Fibroblast of lung (primary cell): ENCODE measurements at regions not wholly inside any gene's neighbourhood (a gene's known extent, or its start where the extent isn't known, plus 50 kb on each side); places are given as distances from the start of the nearest gene placed in this dataset.

Experiments used
- DNase-seq, 2 donors: peaks; one replicate each; pipeline versions ENCODE4 v3.0.0 to v3.0.0-alpha.2; 2010; ENCODE audit warnings: low read depth in 2 of 2
- H2AFZ ChIP-seq: 2 replicates; pipeline ENCODE4 v1.5.1; 2012; ENCODE audit warnings: low read length, control low read depth, inconsistent platforms
- H3K27ac ChIP-seq: 2 replicates; pipeline ENCODE4 v1.5.1; 2011; ENCODE audit warnings: low read length, control low read depth; ENCODE audit not compliant: insufficient read depth
- H3K27me3 ChIP-seq: 2 replicates; pipeline ENCODE4 v1.5.1; 2011; ENCODE audit warnings: mild to moderate bottlenecking, low read length; ENCODE audit not compliant: control insufficient read depth, insufficient read depth
- H3K36me3 ChIP-seq: 2 replicates; pipeline ENCODE4 v1.5.1; 2011; ENCODE audit warnings: low read length; ENCODE audit not compliant: control insufficient read depth, insufficient read depth
- H3K4me1 ChIP-seq: 2 replicates; pipeline ENCODE4 v1.5.1; 2011; ENCODE audit warnings: low read length; ENCODE audit not compliant: control insufficient read depth, insufficient read depth; ENCODE audit errors: extremely low read depth
- H3K4me2 ChIP-seq: 2 replicates; pipeline ENCODE4 v1.5.1; 2011; ENCODE audit warnings: low read length, control low read depth; ENCODE audit not compliant: insufficient read depth; ENCODE audit errors: extremely low read depth
- H3K4me3 ChIP-seq, 4 experiments: fragments of 200-600 bp in 1 of 4; sonication (generic) in 1 of 4; replicated peaks in 1 of 4; 2 replicates each; pipeline ENCODE4 v1.5.1; 2011 to 2016; ENCODE audit warnings: low read length in 4 of 4, low read depth in 3 of 4, mild to moderate bottlenecking in 3 of 4, control low read depth in 2 of 4, inconsistent platforms in 1 of 4, mixed read lengths in 1 of 4; ENCODE audit not compliant: insufficient read depth in 1 of 4; ENCODE audit errors: control extremely low read depth in 1 of 4
- H3K79me2 ChIP-seq: 2 replicates; pipeline ENCODE4 v1.5.1; 2012; ENCODE audit warnings: mild to moderate bottlenecking, low read length, inconsistent platforms; ENCODE audit not compliant: control insufficient read depth, insufficient read depth
- H3K9ac ChIP-seq: 2 replicates; pipeline ENCODE4 v1.5.1; 2011; ENCODE audit warnings: mild to moderate bottlenecking, low read length, control low read depth; ENCODE audit not compliant: insufficient read depth
- H3K9me3 ChIP-seq: 2 replicates; pipeline ENCODE4 v1.5.1; 2012; ENCODE audit warnings: low read depth, low read length; ENCODE audit not compliant: control insufficient read depth, insufficient read depth
- H4K20me1 ChIP-seq: 2 replicates; pipeline ENCODE4 v1.5.1; 2011; ENCODE audit warnings: low read length; ENCODE audit not compliant: control insufficient read depth, insufficient read depth; ENCODE audit errors: extremely low read depth
- EZH2 ChIP-seq: IDR thresholded peaks from 2 replicates; pipeline ENCODE4 v1.5.1; 2012; ENCODE audit warnings: low read length, control low read depth, mild to moderate bottlenecking; ENCODE audit errors: missing control alignments
- TF ChIP-seq, protein P1 (sequence below), 2 donors: IDR thresholded peaks in 1 of 2; conservative IDR thresholded peaks in 1 of 2; 1 replicate in 1 of 2; 2 replicates in 1 of 2; pipeline ENCODE4 v1.5.1; 2011 to 2012; ENCODE audit warnings: low read length in 2 of 2, control low read depth in 1 of 2, inconsistent platforms in 1 of 2, low read depth in 1 of 2, mild to moderate bottlenecking in 1 of 2

DNA sequence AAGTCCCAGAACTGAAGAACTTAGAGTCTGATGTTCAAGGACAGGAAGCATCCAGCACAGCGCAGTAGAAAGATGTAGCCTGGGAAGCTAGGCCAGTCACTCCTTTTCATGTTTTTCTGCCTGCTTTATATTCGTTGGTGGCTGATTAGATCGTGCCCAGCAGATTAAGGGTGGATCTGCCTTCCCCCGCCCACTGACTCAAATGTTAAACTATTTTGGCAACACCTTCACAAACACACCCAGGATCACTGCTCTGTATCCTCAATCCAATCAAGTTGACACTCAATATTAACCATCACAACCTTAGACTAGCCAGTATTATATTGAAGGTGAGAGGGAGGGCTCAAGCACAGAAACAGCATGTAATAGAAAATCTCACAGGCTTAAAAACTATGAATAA lies 222.9 kb downstream of the C12orf50 start:
- peaks cover 5% of the 10 kb centered on the region for H3K4me1 ChIP-seq
- no peak overlapping the region for H3K4me2 ChIP-seq
- no peak overlapping the region for H3K4me3 ChIP-seq
- no peak overlapping the region for H3K27ac ChIP-seq
- H3K9me3 ChIP-seq: no peaks in the 10 kb centered on the region
- no peak overlapping the region for H3K9ac ChIP-seq
- TF ChIP-seq EZH2: no peak
- TF ChIP-seq, protein P1, sequence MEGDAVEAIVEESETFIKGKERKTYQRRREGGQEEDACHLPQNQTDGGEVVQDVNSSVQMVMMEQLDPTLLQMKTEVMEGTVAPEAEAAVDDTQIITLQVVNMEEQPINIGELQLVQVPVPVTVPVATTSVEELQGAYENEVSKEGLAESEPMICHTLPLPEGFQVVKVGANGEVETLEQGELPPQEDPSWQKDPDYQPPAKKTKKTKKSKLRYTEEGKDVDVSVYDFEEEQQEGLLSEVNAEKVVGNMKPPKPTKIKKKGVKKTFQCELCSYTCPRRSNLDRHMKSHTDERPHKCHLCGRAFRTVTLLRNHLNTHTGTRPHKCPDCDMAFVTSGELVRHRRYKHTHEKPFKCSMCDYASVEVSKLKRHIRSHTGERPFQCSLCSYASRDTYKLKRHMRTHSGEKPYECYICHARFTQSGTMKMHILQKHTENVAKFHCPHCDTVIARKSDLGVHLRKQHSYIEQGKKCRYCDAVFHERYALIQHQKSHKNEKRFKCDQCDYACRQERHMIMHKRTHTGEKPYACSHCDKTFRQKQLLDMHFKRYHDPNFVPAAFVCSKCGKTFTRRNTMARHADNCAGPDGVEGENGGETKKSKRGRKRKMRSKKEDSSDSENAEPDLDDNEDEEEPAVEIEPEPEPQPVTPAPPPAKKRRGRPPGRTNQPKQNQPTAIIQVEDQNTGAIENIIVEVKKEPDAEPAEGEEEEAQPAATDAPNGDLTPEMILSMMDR (conservative IDR thresholded peaks at IDR 0.05 in 1 of 2, IDR thresholded peaks at IDR 0.05 in 1 of 2; ENCODE audit: low read depth in 1 of 2, low read length in 2 of 2): no peak
- H2AFZ ChIP-seq: no peak overlapping the region
- no peaks in the 10 kb centered on the region for H3K79me2 ChIP-seq
- no peak for DNase-seq
- no peaks in the 10 kb centered on the region for H3K27me3 ChIP-seq
- H3K36me3 ChIP-seq: no peaks in the 10 kb centered on the region
- no peaks in the 10 kb centered on the region for H4K20me1 ChIP-seq

DNA sequence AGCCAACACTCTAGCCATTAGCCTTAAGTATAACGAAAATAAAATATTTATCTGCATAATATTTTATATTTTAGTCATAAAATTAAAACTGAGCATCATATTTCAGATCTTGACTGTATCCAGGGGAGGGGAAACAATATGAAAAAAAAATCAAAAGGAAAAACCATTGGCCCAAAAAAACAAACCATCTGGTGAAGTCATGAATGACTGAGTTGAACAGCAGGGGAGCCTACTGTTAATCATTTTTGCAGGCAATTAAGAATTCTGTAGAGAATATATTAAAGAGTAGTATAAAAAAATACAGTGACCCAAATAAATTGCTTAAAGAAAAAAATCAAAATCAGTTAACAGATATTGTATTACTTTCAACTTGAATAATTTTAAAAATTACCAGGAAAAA lies 224.8 kb downstream of the C12orf50 start:
- Histone ChIP-seq H3K36me3 (no peaks in the 10 kb centered on the region), H3K4me3 (no peak overlapping the region), H2AFZ (no peak overlapping the region), H3K27ac (no peak overlapping the region), H3K79me2 (no peaks in the 10 kb centered on the region), H3K4me1 (no peaks in the 10 kb centered on the region), H3K9ac (no peak overlapping the region), H3K4me2 (no peak overlapping the region), H4K20me1 (no peaks in the 10 kb centered on the region), H3K27me3 (no peaks in the 10 kb centered on the region), H3K9me3 (no peaks in the 10 kb centered on the region)
- no peak for DNase-seq
- TF ChIP-seq EZH2: no peak
- TF ChIP-seq, protein P1 (conservative IDR thresholded peaks at IDR 0.05 in 1 of 2, IDR thresholded peaks at IDR 0.05 in 1 of 2; ENCODE audit: low read depth in 1 of 2, low read length in 2 of 2): no peak

DNA sequence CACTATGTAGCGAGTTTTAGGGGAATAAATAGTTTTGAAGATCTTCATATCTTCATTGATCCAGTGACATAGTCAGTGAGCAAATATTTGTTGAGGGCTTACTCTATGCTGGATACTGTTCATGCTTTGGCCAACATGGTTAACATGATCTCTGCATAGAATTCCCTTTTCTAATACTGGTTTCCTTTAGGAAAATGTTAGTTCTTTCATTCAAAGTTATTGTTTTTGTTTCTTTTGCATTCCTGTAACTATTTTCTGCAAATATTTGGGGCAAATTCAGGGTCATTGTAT lies 226.5 kb downstream of the C12orf50 start:
- Histone ChIP-seq H3K27ac (no peak overlapping the region), H3K4me2 (no peak overlapping the region), H3K9me3 (no peaks in the 10 kb centered on the region)

More for the DNA sequence above, 226.5 kb downstream of the C12orf50 start:
- Histone ChIP-seq H3K9ac (no peak overlapping the region), H2AFZ (no peak overlapping the region), H3K4me3 (no peak overlapping the region), H3K27me3 (no peaks in the 10 kb centered on the region), H3K36me3 (no peaks in the 10 kb centered on the region), H4K20me1 (no peaks in the 10 kb centered on the region), H3K79me2 (no peaks in the 10 kb centered on the region), H3K4me1 (no peaks in the 10 kb centered on the region)
- no peak for DNase-seq
- TF ChIP-seq EZH2: no peak
- TF ChIP-seq, protein P1 (conservative IDR thresholded peaks at IDR 0.05 in 1 of 2, IDR thresholded peaks at IDR 0.05 in 1 of 2; ENCODE audit: low read depth in 1 of 2, low read length in 2 of 2): no peak
